DMS114 treated with DMSO at 0.1 percent for 48 hours (cell line): ENCODE measurements at regions not wholly inside any gene's neighbourhood (a gene's known extent, or its start where the extent isn't known, plus 50 kb on each side); places are given as distances from the start of the nearest gene placed in this dataset.
"Not testable (repeated sequence)": the region's sequence is repeated elsewhere in the genome, so short reads cannot be mapped to it uniquely, and the experiment has no call there.

Experiments used
- DNase-seq: peaks from one replicate; lab custom pipeline; 2025; ENCODE audit not compliant: unreplicated experiment; lab: John Stamatoyannopoulos, UW

- not testable (repeated sequence) for DNase-seq
These were observed 118.6 kb downstream of the ATP6V0E2 start for GRCh38 chr7:149992366-149992765.

- DNase-seq = not testable (repeated sequence)
These were observed 121.7 kb downstream of the ATP6V0E2 start for GRCh38 chr7:149995369-149996026.

- not testable (repeated sequence) for DNase-seq
These were observed 127.2 kb downstream of the ATP6V0E2 start for GRCh38 chr7:150000780-150001599.

GRCh38 chr7:150003304-150003810 lies 129.6 kb downstream of the ATP6V0E2 start:
- DNase-seq = no peak

GRCh38 chr7:150003973-150004372 lies 130.2 kb downstream of the ATP6V0E2 start:
- DNase-seq = not testable (repeated sequence)

- not testable (repeated sequence) for DNase-seq
These were observed 131.1 kb downstream of the ATP6V0E2 start for GRCh38 chr7:150004843-150005242.

- DNase-seq = not testable (repeated sequence)
These were observed 136.0 kb downstream of the ATP6V0E2 start for GRCh38 chr7:150009620-150010303.

- DNase-seq = not testable (repeated sequence)
These were observed 143.0 kb downstream of the ATP6V0E2 start for GRCh38 chr7:150016651-150017189.

GRCh38 chr7:150020210-150020609 lies 146.4 kb downstream of the ATP6V0E2 start:
- DNase-seq = not testable (repeated sequence)

GRCh38 chr7:150024550-150025490 lies 151.1 kb downstream of the ATP6V0E2 start:
- DNase-seq = not testable (repeated sequence)

- not testable (repeated sequence) for DNase-seq
These were observed 152.0 kb downstream of the ATP6V0E2 start for GRCh38 chr7:150025802-150026201.

GRCh38 chr7:150028344-150029012 lies 154.7 kb downstream of the ATP6V0E2 start:
- not testable (repeated sequence) for DNase-seq

GRCh38 chr7:150029013-150029389 lies 155.2 kb downstream of the ATP6V0E2 start:
- not testable (repeated sequence) for DNase-seq

GRCh38 chr7:150031733-150032132 lies 158.0 kb downstream of the ATP6V0E2 start:
- DNase-seq = not testable (repeated sequence)

- not testable (repeated sequence) for DNase-seq
These were observed 159.9 kb downstream of the ATP6V0E2 start for GRCh38 chr7:150033711-150034110.

GRCh38 chr7:150035769-150036168 lies 162.0 kb downstream of the ATP6V0E2 start:
- DNase-seq = not testable (repeated sequence)

- DNase-seq = not testable (repeated sequence)
These were observed 165.3 kb downstream of the ATP6V0E2 start for GRCh38 chr7:150039061-150039460.

GRCh38 chr7:150042281-150042680 lies 168.5 kb downstream of the ATP6V0E2 start:
- not testable (repeated sequence) for DNase-seq

GRCh38 chr7:150044771-150045170 lies 171.0 kb downstream of the ATP6V0E2 start:
- not testable (repeated sequence) for DNase-seq
